Skeletal muscle tissue (tissue), 3 donors: ENCODE measurements at regions not wholly inside any gene's neighbourhood (a gene's known extent, or its start where the extent isn't known, plus 50 kb on each side); places are given as distances from the start of the nearest gene placed in this dataset.
"Not testable (repeated sequence)": the region's sequence is repeated elsewhere in the genome, so short reads cannot be mapped to it uniquely, and the experiment has no call there.

Source experiments
- H3K27ac ChIP-seq: one replicate; pipeline ENCODE4 v1.7.0; 2013; ENCODE audit warnings: mild to moderate bottlenecking, low read depth, low read length, inconsistent platforms
- H3K27me3 ChIP-seq, 3 donors: one replicate each; pipeline ENCODE4 v1.7.0; 2013; ENCODE audit warnings: low read length in 3 of 3; ENCODE audit not compliant: control insufficient read depth in 3 of 3, insufficient read depth in 3 of 3
- H3K36me3 ChIP-seq, 3 donors: one replicate each; pipeline ENCODE4 v1.7.0; 2013; ENCODE audit warnings: low read length in 3 of 3; ENCODE audit not compliant: control insufficient read depth in 3 of 3, insufficient read depth in 3 of 3
- H3K4me1 ChIP-seq, 3 donors: one replicate each; pipeline ENCODE4 v1.7.0; 2013; ENCODE audit warnings: low read length in 3 of 3, mild to moderate bottlenecking in 3 of 3; ENCODE audit not compliant: control insufficient read depth in 3 of 3, insufficient read depth in 3 of 3
- H3K4me3 ChIP-seq, 3 donors: one replicate each; pipeline ENCODE4 v1.7.0; 2013; ENCODE audit warnings: low read length in 3 of 3
- H3K9ac ChIP-seq, 3 donors: one replicate each; pipeline ENCODE4 v1.7.0; 2013; ENCODE audit warnings: low read length in 3 of 3, mild to moderate bottlenecking in 3 of 3, moderate library complexity in 2 of 3, low read depth in 1 of 3
- H3K9me3 ChIP-seq, 3 donors: one replicate each; pipeline ENCODE4 v1.7.0; 2013; ENCODE audit warnings: low read length in 3 of 3; ENCODE audit not compliant: control insufficient read depth in 3 of 3
- donor health status: Osteomylitis.

- Histone ChIP-seq H3K27me3 (no peaks in the 10 kb centered on the region), H3K4me1 (no peaks in the 10 kb centered on the region), H3K4me3 (no peak overlapping the region), H3K36me3 (no peaks in the 10 kb centered on the region), H3K27ac (no peak overlapping the region), H3K9me3 (no peaks in the 10 kb centered on the region), H3K9ac (no peak overlapping the region)
Observed at GRCh38 chr10:33871061-33871956, 536.8 kb upstream of the NRP1 start.

GRCh38 chr10:33869481-33869880 is 535.0 kb upstream of the NRP1 start:
- H3K27me3 ChIP-seq, result no peaks in the 10 kb centered on the region
- no peak overlapping the region for H3K9ac ChIP-seq
- no peaks in the 10 kb centered on the region for H3K9me3 ChIP-seq
- no peak overlapping the region for H3K4me3 ChIP-seq
- H3K27ac ChIP-seq, result no peak overlapping the region
- H3K36me3 ChIP-seq, result no peaks in the 10 kb centered on the region
- no peaks in the 10 kb centered on the region for H3K4me1 ChIP-seq

GRCh38 chr10:33869028-33869427 is 534.6 kb upstream of the NRP1 start:
- Histone ChIP-seq H3K36me3 (no peaks in the 10 kb centered on the region), H3K27me3 (no peaks in the 10 kb centered on the region), H3K9me3 (no peaks in the 10 kb centered on the region), H3K27ac (no peak overlapping the region), H3K9ac (no peak overlapping the region), H3K4me1 (no peaks in the 10 kb centered on the region), H3K4me3 (no peak overlapping the region)

GRCh38 chr10:33867199-33867789 is 532.8 kb upstream of the NRP1 start:
- H3K9me3 ChIP-seq, H3K36me3 ChIP-seq: not testable (repeated sequence)

GRCh38 chr10:33863352-33863751 is 528.9 kb upstream of the NRP1 start:
- H3K4me3 ChIP-seq, result no peak overlapping the region
- peaks cover 0 to 2% (median 0%) of the 10 kb centered on the region in 3 donors for H3K4me1 ChIP-seq
- no peak overlapping the region for H3K9ac ChIP-seq
- H3K27ac ChIP-seq, result no peak overlapping the region
- H3K9me3 ChIP-seq, result no peaks in the 10 kb centered on the region
- H3K27me3 ChIP-seq, result no peaks in the 10 kb centered on the region
- H3K36me3 ChIP-seq, result no peaks in the 10 kb centered on the region

More at GRCh38 chr10:33867199-33867789, 532.8 kb upstream of the NRP1 start:
- not testable (repeated sequence) for H3K4me1 ChIP-seq, H3K9ac ChIP-seq, H3K4me3 ChIP-seq, H3K27me3 ChIP-seq, H3K27ac ChIP-seq

DNA sequence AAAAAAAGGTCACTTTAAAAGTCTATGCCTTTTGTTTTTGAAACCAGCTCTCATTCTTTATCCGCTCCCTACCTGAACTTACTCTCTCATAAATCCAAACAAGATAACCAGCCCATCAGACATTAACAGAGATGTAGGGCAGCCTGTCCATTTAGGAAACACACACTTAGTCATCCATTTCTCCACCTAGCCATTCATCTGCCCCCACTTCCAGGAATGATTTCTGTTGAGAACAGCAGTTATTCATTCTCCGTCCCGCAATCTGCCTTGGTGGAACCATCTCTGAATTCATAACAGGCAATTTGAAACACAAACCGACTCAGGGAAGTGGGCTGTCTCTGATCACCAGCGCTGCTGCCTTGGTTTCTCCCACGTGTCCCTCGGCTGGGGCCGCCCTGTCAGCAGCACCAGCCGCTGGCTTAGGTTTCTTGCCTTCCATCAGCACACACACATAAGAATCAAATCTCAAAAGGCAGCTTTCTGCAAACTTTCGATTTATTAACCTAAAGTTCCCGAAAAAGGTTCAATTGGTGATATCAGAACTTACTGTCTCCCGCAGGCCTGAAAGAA is 528.2 kb upstream of the NRP1 start:
- no peaks in the 10 kb centered on the region for H3K27me3 ChIP-seq
- H3K36me3 ChIP-seq, result no peaks in the 10 kb centered on the region
- H3K4me3 ChIP-seq, result no peak overlapping the region
- no peak overlapping the region for H3K27ac ChIP-seq
- H3K9me3 ChIP-seq, result no peaks in the 10 kb centered on the region
- H3K4me1 ChIP-seq, result peaks cover 0 to 2% (median 0%) of the 10 kb centered on the region in 3 donors
- H3K9ac ChIP-seq, result no peak overlapping the region

DNA sequence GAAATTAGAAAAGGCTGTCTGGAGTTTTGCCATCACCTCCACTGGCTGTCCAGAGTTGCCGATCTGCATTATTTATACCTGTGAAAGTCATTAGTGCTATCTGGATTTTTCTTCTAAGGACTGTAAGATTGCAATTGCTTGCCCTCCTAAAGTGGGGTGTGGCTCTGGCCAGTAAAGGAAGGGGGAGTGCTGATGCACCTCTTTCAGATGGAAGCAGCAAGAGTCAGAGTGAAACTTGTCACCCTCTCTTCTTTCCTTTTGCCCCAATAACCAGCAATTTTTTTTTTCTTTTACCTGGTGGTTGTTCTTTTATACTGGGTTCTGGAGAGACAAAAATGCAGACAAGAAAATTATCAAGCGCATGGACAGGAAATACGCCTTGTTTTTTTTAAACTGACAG is 527.4 kb upstream of the NRP1 start:
- H3K4me3 ChIP-seq, result no peak overlapping the region
- H3K36me3 ChIP-seq, result no peaks in the 10 kb centered on the region
- no peak overlapping the region for H3K9ac ChIP-seq
- H3K4me1 ChIP-seq, result peaks cover 0 to 2% (median 0%) of the 10 kb centered on the region in 3 donors
- no peaks in the 10 kb centered on the region for H3K27me3 ChIP-seq
- H3K27ac ChIP-seq, result no peak overlapping the region
- H3K9me3 ChIP-seq, result no peaks in the 10 kb centered on the region

DNA sequence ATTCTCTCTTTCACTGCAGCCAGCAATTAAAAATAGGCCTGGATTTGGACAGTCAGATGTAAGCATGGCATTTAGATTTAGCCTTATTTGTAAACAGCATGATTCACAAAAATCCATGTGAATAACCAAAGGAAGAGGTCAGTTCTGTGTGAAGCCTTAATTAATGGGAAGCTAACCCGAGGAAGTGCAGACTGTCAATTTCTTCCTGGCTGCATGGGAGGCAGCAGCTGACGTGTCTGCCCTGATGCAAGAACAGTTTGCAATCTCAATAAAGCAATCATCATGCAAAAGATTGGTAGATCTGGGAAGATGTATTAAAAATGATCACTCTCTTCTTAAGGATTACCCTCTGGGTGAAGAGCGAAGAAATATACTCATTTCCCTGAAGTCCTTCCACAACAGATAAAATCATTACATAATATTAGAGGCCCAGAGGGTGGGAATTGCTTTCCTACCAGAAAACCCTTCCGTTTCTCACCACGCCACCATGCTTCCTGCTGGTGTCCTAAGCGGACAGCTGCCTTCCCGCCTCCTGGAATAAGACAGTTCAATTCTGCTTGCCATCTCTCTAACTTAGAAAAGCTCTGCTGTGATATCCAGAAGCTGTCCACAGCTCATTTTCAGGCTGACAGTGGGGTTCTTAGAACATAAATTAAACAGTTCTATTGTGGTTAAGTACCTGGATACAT is 526.7 kb upstream of the NRP1 start:
- Histone ChIP-seq H3K9me3 (no peaks in the 10 kb centered on the region), H3K36me3 (no peaks in the 10 kb centered on the region), H3K4me1 (peaks cover 0 to 2% (median 0%) of the 10 kb centered on the region in 3 donors), H3K4me3 (no peak overlapping the region), H3K9ac (no peak overlapping the region), H3K27ac (no peak overlapping the region), H3K27me3 (no peaks in the 10 kb centered on the region)

GRCh38 chr10:33860552-33860951 is 526.1 kb upstream of the NRP1 start:
- H3K36me3 ChIP-seq, result no peaks in the 10 kb centered on the region
- H3K27ac ChIP-seq, result no peak overlapping the region
- no peaks in the 10 kb centered on the region for H3K27me3 ChIP-seq
- H3K9ac ChIP-seq, result no peak overlapping the region
- peaks cover 0 to 2% (median 0%) of the 10 kb centered on the region in 3 donors for H3K4me1 ChIP-seq
- H3K9me3 ChIP-seq, result no peaks in the 10 kb centered on the region
- H3K4me3 ChIP-seq, result no peak overlapping the region
